Astrocyte of the hippocampus (primary cell): ENCODE measurements at regions not wholly inside any gene's neighbourhood (a gene's known extent, or its start where the extent isn't known, plus 50 kb on each side); places are given as distances from the start of the nearest gene placed in this dataset.
"Not testable (repeated sequence)": the region's sequence is repeated elsewhere in the genome, so short reads cannot be mapped to it uniquely, and the experiment has no call there.

Source experiments
- DNase-seq: peaks from one replicate; pipeline ENCODE4 v3.0.0; 2011; ENCODE audit warnings: low read depth, low spot score

DNA sequence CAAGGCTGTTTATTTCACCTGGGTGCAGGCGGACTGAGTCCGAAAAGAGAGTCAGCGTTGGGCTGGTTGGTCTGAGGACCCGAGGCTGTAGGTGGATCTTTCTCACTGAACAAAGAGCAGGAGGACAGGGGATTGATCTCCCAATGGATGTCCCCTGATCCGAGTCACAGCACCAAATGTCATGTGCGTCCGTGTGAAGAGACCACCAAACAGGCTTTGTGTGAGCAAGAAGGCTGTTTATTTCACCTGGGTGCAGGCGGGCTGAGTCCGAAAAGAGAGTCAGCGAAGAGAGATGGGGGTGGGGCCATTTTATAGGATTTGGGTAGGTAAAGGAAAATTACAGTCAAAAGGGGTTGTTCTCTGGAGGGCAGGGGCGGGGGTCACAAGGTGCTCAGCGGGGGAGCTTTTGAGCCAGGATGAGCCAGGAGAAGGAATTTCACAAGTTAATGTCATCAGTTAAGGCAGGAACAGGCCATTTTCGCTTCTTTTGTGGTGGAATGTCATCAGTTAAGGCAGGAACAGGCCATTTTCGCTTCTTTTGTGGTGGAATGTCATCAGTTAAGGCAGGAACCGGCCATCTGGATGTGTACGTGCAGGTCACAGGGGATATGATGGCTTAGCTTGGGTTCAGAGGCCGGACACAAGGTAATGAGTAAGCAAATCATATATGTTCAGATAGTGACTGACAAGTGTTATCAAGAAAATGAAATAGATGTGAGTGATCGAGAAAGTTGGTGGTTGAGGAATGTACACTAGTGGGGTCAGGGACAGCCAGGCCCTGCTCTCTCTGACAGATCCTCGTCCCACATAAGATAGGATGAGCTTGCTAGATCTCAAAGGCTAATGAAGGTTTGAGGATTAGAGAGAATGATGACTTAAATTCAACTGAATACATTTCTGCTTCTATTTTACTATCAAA, 760.0 kb downstream of the KCNT2 start:
- DNase-seq, result not testable (repeated sequence)

DNA sequence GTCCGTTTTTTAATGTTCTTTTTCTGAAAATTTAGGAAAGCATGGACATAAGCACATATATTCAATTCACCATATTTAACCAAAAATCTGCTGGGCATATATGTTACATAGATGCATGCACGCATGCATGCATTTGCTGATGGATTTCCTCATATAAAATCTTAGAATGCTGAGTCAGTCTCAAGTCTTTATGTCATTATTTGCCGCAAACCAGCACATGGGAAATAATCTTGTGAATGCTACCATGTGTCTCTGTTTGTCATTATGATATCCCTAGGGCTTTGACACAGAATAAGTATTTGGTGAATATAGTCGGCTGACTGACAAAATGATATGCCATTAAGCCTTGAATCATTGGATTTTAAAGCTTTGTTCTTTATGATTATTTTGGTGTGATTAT, 776.5 kb downstream of the KCNT2 start:
- no peak for DNase-seq

DNA sequence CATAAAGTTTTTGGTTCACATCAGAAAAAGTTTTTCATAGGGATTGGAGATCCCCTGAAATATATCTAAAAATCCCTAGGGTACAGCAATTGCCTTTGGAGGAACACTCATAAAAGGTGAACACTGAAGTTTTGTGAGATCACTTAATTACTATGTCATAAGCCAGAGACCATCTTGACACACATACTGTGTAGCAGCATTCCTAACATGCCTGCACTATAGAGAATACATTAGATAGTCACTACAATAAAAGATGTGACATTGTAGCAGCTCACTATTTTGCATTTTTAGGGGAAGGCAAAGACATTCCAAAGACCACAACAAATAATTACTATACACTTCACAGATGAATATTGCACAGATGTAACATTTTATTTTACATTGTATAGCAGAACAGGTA, 779.9 kb downstream of the KCNT2 start:
- no peak for DNase-seq

DNA sequence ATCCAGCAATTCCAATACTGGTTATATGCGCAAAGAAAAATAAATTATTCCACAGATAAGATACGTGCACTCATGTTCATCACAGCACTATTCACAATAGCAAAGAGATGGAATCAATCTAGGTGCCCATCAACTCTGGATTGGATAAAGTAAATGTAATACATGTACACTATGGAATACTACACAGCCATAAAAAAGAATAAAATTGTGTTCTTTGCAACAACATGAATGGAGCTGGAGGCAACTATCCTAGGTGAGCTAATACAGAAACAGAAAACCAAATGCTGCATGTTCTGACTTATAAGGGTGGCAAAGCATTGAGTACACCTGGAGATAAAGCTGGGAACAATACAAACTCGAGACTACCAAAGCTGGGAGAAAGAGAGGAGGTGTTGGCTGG, 787.3 kb downstream of the KCNT2 start:
- no peak for DNase-seq

DNA sequence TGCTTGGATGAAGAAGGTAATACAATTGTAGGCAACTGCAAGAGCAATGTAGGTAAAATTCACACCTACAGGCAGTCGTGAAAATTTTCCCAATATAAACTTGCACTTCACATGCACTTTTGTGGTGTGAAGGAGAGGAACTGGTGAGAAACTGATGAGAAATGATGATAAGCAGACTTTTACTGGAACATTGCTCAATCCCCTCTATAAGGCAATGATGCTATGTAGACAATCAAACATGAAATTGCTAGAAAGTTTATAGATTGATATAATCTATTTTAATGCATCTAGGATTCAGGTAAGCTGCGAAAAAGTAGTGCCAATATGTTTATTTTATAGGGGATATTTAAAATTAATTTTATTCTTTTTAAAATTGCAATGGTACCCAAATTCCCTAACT, 802.2 kb downstream of the KCNT2 start:
- DNase-seq, result no peak

DNA sequence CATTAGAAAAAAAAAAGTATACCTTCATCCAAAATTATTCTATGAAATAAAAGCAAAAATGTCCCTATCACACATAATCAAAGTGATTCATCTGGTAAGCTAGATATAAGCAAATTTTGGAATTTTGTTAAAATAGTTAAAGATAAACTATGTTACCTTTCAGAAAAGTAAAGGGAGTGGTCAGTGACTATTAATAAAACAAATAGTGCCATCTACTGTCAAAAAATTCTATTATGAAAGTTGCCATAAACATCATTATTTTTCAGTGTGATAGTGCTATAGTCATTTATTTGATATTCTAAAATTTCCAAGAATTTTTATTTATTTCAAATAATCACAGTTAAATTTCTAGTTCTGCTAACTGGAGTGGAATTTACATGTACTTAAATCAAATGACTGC, 803.7 kb downstream of the KCNT2 start:
- no peak for DNase-seq

DNA sequence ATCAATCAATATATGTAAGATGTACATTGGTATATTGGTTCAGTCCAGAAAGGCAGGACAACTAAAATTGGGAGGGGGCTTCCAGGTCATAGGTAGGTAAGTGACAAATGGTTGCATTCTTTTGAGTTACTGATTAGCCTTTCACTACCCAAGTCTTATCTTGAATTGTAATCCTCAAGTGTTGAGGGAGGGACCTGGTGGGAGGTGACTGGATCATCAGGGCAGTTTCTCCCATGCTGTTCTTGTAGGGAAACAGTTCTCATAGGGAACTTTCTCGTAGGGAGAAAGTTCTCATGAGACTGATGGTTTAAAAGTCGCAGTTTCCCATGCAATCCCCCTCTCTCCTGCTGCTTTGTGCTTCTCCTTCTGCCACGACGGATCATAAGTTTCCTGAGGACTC, 809.2 kb downstream of the KCNT2 start:
- DNase-seq, result no peak

DNA sequence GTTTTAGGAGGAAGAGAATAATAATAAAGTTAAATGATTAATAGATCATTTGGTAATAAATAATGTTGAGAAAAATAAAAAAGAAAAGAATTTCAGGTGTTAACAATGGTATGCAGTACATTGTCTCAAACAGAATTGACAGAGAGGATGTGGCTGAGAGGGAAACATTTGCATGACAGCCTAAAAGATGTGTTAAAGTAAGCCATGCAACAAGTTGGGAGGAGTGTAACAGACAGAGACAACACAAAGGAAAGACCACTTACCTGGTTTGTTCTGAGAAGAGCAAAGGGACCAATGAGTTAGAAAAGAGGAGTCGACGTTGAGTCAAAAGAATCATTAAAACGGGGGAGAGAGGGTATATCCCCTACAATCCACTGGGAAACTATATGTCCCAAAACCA, 814.0 kb downstream of the KCNT2 start:
- DNase-seq, result no peak

DNA sequence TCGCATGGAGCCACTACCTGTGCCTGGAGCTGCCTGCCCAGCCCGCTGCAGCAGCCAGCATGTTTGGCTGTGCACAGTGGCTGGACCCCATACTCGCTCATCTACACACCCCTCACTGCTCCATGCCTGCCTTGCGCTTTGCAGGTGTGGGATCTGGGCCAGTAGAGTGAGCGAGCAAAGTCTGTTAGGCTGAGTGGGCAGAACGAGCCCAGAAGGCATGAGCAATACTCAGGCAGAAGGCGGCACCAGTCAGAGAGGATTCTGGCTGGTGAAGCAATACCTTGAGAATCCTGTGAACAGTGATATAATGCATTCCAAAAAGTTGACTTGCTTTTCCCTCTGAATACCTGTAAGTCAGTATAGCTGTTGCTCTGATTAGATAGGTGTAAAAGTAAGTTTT, 816.4 kb downstream of the KCNT2 start:
- DNase-seq, result no peak

DNA sequence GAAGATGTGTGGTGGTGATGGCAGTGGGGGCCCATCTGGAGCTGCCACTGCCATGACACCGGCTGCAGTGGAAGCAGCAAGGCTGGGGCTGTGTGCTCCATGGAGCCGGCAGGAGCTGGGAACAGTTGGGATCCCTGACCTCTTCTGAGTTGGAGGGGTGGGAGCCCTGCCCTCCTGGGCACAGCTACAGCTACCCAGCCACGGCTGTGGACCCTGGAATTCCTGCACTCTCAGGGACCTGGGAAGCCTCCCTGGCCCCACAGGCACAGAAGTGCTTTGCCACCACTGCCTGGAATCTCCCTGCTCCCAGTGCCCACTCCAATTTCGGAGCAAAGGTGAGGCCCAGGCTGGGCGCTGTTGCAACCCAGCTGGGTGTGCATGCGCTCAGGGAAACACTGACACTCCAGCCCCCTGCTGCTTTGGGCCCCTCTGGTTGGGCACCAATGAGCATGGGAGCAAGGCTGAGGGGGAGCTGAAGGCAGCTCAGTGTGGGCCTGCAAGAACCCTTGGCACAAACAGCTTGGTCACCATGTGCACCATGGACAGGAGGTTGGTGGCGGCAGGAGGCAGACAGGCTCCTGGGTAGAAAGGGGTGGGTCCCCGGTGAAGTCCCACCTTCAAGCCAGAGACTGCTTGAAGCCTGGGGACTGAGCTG, 817.6 kb downstream of the KCNT2 start:
- no peak for DNase-seq

DNA sequence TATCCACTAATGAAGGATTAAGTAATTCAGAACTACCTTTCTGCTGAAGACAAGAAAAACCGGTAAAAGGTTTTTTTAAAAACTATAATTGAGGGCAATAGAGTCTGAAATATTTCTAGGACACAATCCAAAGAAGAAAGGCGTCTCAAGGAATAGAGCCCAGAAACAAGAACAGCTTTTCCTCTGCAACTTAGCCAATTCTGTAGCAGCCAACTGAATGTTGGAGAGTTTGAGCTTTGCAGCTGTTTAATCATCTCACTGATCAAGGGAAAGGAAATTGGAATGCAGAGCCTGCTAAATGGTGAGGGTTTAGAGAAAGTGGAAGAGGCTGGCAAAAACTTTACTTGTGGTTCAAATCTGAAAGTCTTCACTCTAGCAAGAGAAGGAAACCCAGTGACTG, 818.9 kb downstream of the KCNT2 start:
- no peak for DNase-seq

DNA sequence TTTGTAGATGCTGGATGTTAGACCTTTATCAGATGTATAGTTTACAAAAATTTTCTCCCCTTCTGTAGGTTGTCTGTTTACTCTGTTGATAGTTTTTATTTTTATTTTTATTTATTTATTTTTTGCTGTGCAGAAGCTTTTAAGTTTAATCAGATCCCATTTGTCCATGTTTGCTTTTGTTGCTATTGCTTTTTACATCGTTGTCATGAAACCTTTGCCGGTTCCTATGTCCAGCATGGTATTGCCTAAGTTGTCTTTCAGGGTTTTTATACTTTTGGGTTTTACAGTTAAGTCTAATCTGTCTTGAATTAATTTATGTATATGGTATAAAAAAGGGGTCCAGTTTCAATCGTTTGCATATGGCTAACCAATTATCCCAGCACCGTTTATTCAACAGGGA, 819.5 kb downstream of the KCNT2 start:
- no peak for DNase-seq

DNA sequence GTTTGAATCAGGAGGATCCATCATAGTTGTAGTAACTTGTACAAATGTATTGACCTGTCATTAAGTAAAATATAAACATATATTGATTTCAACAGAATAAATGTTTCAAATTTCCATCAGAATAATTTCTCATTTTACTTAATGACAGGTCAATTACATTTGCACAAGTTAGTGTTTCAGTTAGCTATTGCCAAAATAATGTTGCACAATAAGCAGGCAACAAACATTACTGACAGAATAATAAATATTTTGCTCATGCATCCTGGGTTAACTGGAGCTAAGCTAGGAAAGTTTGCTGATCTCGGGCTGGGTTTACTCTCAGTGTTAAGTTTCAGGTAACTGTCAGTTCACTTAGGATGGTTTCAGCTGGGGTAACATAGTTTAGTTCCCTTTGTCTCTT, 822.4 kb downstream of the KCNT2 start:
- DNase-seq, result no peak

DNA sequence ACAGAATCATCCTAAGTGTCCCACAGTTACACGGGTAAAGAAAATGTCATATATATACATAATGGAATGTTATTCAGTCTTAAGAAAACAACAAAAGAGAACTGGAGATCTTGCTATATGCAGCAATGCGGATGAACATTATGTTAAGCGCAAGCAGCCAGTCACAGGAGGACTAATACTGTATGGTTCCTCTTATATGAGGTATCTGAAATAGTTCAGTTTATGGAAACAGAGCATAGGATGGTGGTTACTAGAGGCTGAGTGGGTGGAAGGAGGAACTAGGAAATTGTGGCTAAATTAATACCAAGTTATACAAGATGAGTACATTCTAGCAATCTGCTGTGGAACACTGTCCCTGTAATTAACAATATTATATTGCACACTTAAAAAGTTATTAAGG, 834.3 kb downstream of the KCNT2 start:
- no peak for DNase-seq

DNA sequence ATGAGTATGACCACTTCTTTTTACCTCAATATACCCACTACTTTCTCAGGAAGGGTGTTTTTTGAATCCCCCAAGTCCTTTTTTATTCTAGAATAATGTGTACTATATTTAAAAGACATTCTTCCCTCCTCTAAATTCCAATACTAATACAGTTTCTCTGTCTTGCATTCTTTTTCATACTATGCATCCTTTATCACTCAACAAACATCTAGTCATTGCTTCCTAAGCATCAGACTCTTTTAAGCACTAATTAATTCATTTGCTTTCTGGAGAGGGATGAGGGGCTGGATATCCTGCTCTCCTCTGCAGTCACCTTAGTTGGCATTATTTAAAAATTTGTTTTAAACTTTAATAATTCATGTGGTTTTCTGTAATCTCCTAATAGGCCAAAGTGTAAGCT, 838.8 kb downstream of the KCNT2 start:
- DNase-seq, result no peak

DNA sequence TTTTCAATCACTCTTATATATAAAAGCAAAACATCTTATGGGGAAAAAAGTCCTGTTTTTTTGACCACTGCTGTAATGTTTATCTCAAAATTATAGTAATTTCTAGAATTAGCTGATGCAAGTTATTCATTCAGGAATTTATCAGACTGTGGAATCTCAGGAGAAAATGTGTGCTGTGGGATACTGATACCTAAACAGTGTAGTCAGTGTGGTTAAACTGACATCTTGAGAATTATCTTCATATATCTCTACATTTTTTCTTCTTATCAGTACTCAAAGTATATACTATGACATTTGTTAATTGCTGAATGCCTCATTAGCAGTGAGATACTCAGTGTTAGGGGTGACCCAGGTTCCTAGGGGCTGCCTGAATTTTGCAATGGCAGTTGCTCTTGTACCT, 839.3 kb downstream of the KCNT2 start:
- DNase-seq, result no peak

DNA sequence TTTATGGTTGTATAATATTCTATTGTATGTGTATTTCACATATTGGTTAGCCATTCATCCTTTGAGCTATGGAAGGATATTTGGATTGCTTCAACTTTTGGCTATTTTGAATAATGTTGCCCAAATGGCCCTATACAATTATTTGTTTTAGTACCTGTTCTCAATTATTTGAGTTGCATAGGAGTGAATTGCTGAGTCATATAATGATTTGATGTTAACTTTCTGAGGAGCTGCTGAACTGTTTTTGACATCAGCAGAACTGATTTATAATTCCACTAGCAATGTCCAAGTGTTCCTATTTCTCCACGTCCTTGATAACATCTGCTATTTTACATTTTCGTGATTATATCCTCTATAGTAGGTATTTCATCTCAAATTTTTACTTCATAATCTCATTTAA, 839.9 kb downstream of the KCNT2 start:
- DNase-seq, result no peak

DNA sequence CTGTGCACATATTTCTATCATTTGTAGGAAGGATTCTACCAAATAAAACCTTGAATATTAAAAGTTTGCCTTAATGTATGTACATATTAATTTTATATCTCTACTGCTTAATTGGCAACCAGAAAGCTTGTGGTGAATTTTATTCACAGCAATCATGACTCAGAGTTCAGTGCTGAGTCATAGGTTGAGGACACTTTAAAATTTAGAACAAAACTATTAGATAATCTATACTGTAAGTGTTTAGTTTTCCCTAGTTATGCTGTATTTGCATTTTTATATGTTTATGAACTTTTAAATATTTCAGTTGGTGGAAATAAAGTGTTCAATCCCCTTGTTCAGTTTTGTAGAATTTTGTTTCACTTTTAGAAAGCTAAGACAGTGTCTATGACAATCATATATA, 841.5 kb downstream of the KCNT2 start:
- peak; percentile 28 for DNase-seq

DNA sequence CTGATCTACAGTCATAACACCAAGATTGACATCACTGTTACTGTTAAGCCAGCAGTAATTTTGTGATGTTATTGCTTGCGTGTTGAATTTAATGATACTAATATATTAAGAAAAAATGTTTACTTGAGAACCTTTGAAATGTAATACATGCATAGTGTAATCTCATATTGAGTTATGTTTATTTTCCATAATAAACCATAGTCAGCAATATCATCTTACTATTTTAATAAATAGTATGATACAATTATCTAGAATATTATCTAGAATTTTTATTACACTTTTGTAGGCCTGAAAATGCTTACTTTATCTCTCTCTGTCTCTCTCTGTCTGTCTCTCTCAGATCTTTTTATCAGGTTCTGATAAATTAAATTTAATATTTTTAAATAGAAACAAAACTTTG, 843.1 kb downstream of the KCNT2 start:
- DNase-seq, result no peak

DNA sequence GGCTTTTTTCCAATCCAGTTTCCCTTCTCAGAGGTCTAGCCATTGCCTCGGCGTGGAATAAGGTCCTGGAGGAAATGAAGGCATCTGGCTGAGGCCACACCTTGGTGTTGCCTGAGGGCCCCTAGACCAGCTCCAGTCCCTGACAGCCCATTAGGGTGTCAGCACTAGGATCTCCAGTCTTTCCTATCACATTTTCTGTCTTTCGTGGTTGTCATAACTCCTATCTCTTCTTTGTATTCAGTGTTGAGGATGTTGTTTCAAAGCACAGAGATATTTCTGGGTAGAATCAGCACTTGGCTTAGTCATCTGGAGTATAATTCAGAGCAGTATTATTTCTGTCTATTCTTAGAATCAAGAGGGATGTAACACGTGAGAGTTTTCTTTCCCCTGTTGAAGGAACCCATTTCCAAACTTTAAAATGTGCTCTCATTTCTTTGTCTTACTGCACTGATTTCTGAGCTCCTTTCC, 844.3 kb downstream of the KCNT2 start:
- DNase-seq, result no peak

DNA sequence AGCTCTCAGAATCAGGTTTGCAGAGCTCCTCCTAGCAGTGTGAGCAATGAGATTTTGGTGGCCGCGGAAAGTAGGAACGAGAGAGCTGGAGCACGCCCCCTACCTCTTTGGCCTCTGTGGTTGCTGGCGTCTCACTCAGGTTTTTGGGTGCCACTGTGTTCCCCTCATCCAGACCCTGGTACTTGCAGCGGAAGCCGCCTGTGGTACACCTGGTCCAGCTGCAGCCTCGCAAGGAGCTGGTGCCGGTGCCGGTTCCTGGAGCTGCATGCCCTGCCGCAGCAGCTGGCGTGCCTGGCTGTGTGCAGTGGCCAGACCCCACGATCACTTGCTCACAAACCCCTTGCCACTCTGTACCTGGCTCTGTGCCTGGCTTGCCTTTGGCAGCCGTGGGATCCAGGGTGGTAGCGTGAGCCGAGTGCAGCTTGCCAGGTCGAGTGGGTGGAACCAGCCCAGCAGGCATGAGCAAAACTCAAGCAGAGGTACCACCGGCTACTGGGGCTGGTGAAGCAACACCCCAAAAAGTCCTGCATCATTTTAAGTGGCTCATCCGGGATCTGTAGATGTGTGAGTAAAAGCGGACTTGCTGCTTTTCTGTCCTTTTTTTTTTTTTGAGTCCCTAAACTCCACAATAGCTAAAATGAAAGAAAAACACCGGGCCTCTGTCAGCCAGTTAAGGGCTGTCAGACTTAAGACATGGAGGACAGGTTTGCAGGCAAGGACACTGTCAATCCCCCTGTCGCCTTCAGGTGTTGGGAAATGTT, 844.9 kb downstream of the KCNT2 start:
- DNase-seq, result no peak

DNA sequence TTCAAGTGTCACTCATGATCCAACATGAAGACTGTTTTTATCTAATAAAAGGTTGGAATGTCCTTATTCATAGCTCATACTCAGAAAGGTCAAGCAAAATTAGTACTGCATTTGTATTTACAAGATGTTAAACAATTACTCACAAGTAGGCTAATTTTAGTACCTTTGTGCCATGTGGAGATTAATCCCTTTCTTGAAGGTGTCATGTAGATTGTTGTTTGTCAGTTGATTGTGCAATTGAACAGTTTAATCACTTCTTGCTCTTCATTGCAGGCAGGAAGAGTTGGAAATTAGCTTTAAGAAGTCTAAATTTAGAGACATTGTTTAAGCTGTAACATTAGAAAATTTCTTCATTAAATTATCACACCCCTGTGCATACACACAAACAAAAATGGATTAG, 847.1 kb downstream of the KCNT2 start:
- no peak for DNase-seq
